T-helper 1 cell (primary cell): ENCODE measurements at regions not wholly inside any gene's neighbourhood (a gene's known extent, or its start where the extent isn't known, plus 50 kb on each side); places are given as distances from the start of the nearest gene placed in this dataset.

Experiments
- DNase-seq, 5 donors: peaks; one replicate each; pipeline ENCODE4 v3.0.0-alpha.2; 2012 to 2020

DNA sequence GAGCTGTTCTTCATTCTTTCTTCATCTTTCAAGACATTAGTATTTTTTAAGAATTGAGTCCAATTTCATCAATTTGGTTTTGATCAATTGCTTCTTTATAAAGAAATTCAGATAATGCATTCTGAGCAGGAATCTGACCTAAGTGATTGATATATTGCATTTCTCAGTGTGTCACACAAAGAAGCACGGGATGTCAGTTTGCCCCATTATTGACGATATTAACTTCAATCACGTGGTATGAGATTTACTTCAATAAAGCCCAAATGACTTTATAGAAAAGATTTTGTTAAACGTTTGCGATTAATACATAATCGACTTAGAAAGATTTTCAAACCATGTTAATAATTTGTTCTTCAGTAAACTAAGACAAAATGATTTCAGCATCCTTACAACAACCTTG is 1254.2 kb downstream of the FSCB start:
- no peak for DNase-seq

- DNase-seq = no peak
Measured at GRCh38 chr14:43249591-43249990, 1257.5 kb downstream of the FSCB start.

DNA sequence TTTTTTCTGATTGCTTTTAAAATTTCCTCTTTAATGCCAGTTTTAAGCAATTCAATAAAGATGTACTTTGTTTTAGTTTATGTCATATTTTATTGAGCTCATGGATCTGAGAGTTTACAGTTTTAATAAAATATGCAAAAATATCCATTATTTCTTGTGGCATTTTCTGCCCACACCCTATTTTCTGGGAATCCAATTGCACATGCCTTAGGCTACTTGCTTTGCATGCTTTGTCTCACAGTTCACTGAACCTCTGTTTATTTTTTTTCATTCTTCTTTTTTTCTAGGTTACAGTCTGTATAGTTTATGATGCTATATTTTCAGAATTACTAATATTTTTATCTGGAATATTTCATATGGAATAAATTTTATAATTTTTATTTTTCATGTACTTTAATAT is 1258.0 kb downstream of the FSCB start:
- DNase-seq = no peak

DNA sequence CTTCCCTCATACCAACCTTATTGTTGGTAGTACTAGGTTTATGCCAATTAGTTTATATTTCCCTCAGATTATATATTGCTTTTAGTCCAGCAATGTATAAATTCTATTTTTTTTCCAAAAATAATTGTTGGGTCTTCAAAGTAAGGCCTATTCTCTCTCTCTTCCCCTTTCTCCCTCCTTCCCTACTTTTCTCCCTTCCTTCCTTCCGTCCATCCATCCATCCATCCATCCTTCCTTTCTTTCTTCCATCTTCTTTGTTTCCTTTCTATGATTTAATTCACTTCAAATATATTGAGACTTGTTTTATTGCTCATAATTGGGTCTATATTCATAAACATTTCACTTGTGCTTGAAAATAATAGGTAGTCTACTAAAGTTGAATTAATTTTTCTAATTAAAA is 1259.2 kb downstream of the FSCB start:
- no peak for DNase-seq

DNA sequence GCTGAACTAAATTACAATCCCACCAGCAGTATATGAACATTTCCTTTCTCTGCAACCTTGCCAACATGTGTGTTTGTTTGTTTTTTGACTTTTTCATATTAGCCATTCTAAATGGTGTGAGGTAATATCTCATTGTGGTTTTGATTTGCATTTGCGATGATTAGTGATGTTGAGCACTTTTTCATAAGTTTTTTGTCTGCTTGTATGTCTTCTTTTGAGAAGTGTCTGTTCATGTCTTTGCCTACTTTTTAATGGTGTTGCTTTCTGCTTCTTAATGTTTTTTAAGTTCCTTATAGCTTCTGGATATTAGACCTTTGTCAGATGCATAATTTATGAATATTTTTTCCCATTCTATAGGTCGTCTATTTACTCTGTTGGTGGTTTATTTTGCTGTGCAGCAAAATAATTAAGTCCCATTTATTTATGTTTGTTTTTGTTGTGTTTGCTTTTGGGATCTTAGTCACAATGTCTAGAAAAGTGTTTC is 1262.9 kb downstream of the FSCB start:
- no peak for DNase-seq

GRCh38 chr14:43243168-43243567 is 1263.9 kb downstream of the FSCB start:
- DNase-seq = no peak

- no peak for DNase-seq
Measured at GRCh38 chr14:43232261-43232660, 1274.8 kb downstream of the FSCB start.

DNA sequence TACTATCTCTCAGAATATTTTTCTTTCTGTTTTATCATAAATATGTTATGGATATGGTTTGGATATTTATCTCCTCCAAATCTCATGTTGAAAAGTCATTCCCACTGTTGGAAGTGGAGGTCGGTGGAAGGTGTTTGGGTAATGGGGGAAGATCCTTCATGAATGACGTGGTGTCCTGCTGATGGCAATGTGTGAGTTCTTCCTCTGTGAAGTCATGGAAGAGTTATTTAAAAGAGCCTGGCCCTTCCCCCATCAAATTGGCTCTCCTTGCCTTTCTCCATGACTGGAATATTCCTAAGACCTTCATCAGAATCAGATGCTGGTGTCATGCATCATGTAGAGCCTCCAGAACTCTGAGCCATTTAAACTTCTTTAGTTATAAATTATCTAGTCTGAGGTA is 1291.6 kb downstream of the FSCB start:
- DNase-seq = no peak

- DNase-seq = no peak
Measured at GRCh38 chr14:43207189-43207588, 1299.9 kb downstream of the FSCB start.

DNA sequence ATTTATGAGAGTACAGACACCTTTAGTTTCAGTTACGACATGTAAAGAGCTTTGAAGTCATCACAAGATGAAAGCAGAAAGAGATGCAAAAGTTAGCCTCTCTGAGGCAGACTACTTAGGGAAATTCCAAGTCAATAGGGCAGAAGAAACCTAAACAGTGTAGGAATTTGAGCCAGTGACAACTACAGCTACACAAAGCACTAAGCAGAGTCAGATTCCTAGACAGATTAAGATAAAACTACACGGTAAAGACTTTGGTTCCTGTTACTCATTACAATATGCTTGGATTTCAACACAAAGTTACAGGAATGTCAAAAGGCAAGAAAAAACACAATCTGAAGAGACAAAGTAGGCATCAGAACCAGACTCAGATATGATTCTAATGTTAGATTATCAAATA is 1302.3 kb downstream of the FSCB start:
- DNase-seq = no peak

DNA sequence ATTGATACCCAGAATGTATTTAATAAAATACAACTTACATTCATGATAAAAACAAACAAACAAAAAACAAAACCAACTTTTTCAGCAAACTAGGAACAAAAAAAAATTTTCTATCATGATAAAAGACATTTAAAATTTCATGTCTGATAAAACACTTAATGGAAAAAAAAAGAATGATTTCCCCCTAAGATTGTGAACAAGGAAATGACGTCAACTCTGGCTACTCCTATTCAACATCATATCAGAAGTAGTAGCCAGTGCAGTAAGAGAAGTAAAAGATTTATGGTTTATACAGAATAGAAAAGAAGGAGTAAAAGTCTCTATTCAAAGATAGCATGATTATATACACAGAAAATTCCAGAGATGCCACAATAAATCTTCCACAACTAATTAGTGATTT is 1306.6 kb downstream of the FSCB start:
- no peak for DNase-seq

GRCh38 chr14:43198465-43198864 is 1308.6 kb downstream of the FSCB start:
- no peak for DNase-seq

- DNase-seq = no peak
Measured at GRCh38 chr14:43184540-43184939, 1322.5 kb downstream of the FSCB start.

- no peak for DNase-seq
Measured at GRCh38 chr14:43183916-43184315, 1323.2 kb downstream of the FSCB start.

GRCh38 chr14:43175896-43176295 is 1331.2 kb downstream of the FSCB start:
- no peak for DNase-seq

- DNase-seq = no peak
Measured at GRCh38 chr14:43172899-43173548, 1334.1 kb downstream of the FSCB start.

DNA sequence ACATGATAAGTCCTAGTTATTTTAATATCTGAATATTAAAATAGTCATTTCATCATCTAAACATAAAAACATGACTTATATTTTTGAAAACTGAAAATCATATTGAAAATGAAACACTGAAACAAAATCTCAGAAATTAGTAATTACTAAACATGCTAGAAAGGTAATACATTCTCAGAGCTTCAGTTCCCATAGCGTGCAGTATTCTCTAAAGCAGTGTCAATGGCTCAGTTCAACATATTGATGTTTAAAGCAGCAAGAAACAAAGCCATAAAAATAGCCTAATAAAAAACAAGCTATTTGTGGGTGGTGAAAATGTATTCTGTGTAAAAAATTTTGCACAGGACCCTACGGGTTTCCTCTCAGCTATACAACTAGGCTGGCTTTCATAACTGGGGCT is 1337.4 kb downstream of the FSCB start:
- no peak for DNase-seq

DNA sequence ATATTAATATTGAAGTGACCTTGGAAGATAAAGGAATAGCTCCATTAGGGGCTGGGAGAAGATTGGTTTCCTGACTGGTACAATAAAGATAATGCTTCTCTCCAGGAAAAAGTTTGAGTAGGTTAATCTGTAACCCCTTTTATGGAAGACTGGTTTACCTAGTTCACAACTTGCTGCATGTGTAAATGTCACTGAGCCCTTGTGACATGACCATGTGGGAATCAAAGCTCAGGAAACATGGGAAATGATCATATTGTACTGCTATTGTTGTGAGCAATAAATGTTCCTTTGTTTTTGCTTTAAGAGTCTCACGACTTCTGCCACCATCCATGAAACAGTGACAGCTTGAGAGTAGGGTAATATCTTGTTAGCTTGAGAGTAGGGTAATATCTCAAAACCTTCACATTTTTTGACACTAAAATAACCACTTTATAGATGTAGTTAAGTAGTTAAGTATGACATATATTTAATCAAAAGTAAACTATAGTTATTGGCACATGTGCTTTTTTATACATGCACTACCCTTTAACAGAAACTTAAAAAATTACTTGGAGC is 1338.6 kb downstream of the FSCB start:
- DNase-seq = no peak

- DNase-seq = no peak
Measured at GRCh38 chr14:43166163-43166562, 1340.9 kb downstream of the FSCB start.

- no peak for DNase-seq
Measured at GRCh38 chr14:43165651-43166050, 1341.4 kb downstream of the FSCB start.

DNA sequence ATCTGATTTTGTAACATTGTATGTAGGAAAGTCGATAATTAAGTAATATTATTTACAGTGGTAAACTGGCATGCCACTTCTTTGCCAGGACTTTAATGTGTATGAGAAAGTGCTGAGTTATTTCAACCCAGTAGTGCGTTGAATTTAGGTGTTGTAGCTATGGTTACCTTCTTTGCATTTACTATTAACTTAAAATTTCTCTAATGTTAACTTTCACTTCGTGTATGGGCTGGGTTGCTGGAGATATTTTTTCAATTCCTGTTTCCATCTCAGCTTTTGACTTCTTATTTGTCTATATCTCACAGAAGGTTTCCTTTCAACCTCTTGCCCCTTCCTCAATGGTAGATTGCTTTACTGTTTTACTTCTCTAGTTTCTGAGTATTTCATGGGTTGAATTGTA is 1345.6 kb downstream of the FSCB start:
- no peak for DNase-seq

- no peak for DNase-seq
Measured at GRCh38 chr14:43157661-43158060, 1349.4 kb downstream of the FSCB start.

DNA sequence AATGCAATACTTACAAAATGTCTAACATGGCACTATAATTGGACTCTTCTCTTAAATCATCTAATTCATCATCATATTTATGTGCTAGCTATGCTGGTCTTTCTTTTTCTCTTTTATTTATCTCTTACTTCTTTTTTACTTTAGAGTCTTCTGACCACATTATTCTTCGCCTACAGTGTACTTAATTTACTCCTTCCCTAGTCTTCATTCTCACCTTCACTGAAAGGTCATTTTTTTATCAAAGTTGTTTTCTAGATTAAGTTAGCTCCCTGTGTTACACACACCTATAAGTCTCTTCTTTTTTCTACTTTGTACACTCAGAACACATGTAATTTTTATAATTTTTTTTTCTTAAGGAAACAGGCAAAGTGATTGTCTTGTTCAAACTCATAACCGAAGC is 1351.2 kb downstream of the FSCB start:
- no peak for DNase-seq

GRCh38 chr14:43155258-43155657 is 1351.8 kb downstream of the FSCB start:
- no peak for DNase-seq

- no peak for DNase-seq
Measured at GRCh38 chr14:43147485-43147884, 1359.6 kb downstream of the FSCB start.
